ENCODE measurements at regions not wholly inside any gene's neighbourhood (a gene's known extent, or its start where the extent isn't known, plus 50 kb on each side); places are given as distances from the start of the nearest gene placed in this dataset.

DNA sequence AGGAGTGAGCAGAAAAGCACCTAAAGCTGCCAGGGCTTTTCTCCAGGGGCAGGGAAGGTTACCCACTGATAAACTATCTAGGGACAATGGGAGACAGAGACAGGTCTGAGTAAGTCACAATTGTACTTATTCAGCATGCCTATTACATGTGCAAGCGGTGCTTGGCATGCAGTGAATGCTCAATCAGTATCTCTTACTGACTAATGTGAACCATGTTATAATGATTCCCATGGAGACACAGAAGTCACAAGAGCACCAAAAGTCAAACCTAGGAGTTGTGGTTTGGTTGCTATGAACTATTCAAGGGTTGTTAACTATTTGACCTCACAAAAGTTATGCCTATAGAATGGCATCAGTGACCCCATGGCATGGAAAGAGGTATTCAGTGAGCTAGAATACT, 50.0 kb upstream of the RASGRP1 start:
- no peak for TF ChIP-seq CTCF (IDR thresholded peaks at IDR 0.05 in 4 of 5, conservative IDR thresholded peaks at IDR 0.05 in 1 of 5)
- no peak for TF ChIP-seq POLR2A (IDR thresholded peaks at IDR 0.05)
